ENCODE measurements at regions not wholly inside any gene's neighbourhood (a gene's known extent, or its start where the extent isn't known, plus 50 kb on each side); places are given as distances from the start of the nearest gene placed in this dataset.
A peak's percentile ranks its signal among the peaks of the same experiment; 100 is the strongest.

- Histone ChIP-seq H3K27me3 (no peaks in the 10 kb centered on the region), H3K4me1 (no peaks in the 10 kb centered on the region), H3K27ac (no peak overlapping the region), H3K4me3 (no peak overlapping the region), H3K36me3 (no peaks in the 10 kb centered on the region), H3K9me3 (no peaks in the 10 kb centered on the region)
- peak in 1 of 2 donors; percentile 53 for DNase-seq (ENCODE audit: low spot score in 2 of 2)
- no peak for TF ChIP-seq POLR2A (IDR thresholded peaks at IDR 0.05)
- WGBS, result 92% methylated on average over 14 of the region's 14 CpGs
Observed at GRCh38 chr2:3116371-3116770, 261.2 kb downstream of the EIPR1 start.

- H3K36me3 ChIP-seq, result no peaks in the 10 kb centered on the region
- DNase-seq (ENCODE audit: low spot score in 2 of 2), result peak in 1 of 2 donors; percentile 34
- no peak overlapping the region for H3K4me3 ChIP-seq
- WGBS, result 83% methylated on average over 13 of the region's 13 CpGs
- no peak overlapping the region for H3K27ac ChIP-seq
- H3K27me3 ChIP-seq, result no peaks in the 10 kb centered on the region
- no peaks in the 10 kb centered on the region for H3K9me3 ChIP-seq
- TF ChIP-seq CTCF (IDR thresholded peaks at IDR 0.05), result no peak
- TF ChIP-seq POLR2A (IDR thresholded peaks at IDR 0.05), result no peak
- no peak for TF ChIP-seq POLR2AphosphoS5 (IDR thresholded peaks at IDR 0.05)
- no peak for TF ChIP-seq EP300 (IDR thresholded peaks at IDR 0.05)
- no peaks in the 10 kb centered on the region for H3K4me1 ChIP-seq
Observed at GRCh38 chr2:3115301-3116042, 262.1 kb downstream of the EIPR1 start.

- H3K9me3 ChIP-seq, result no peaks in the 10 kb centered on the region
- no peaks in the 10 kb centered on the region for H3K27me3 ChIP-seq
- DNase-seq (ENCODE audit: low spot score in 2 of 2), result peak in 1 of 2 donors; percentile 71
- H3K36me3 ChIP-seq, result no peaks in the 10 kb centered on the region
- H3K4me1 ChIP-seq, result no peaks in the 10 kb centered on the region
- TF ChIP-seq CTCF (IDR thresholded peaks at IDR 0.05), result no peak
- TF ChIP-seq EP300 (IDR thresholded peaks at IDR 0.05), result no peak
- TF ChIP-seq POLR2A (IDR thresholded peaks at IDR 0.05), result no peak
- 85% methylated on average over 25 of the region's 26 CpGs for WGBS
- no peak overlapping the region for H3K27ac ChIP-seq
- H3K4me3 ChIP-seq, result no peak overlapping the region
Observed at GRCh38 chr2:3114406-3115185, 263.0 kb downstream of the EIPR1 start.

GRCh38 chr2:3113769-3114168 lies 263.8 kb downstream of the EIPR1 start:
- Histone ChIP-seq H3K36me3 (no peaks in the 10 kb centered on the region), H3K27me3 (no peaks in the 10 kb centered on the region), H3K9me3 (no peaks in the 10 kb centered on the region), H3K4me3 (no peak overlapping the region), H3K4me1 (no peaks in the 10 kb centered on the region), H3K27ac (no peak overlapping the region)
- TF ChIP-seq EP300 (IDR thresholded peaks at IDR 0.05), result no peak
- no peak for TF ChIP-seq POLR2AphosphoS5 (IDR thresholded peaks at IDR 0.05)
- no peak for TF ChIP-seq POLR2A (IDR thresholded peaks at IDR 0.05)
- no peak for TF ChIP-seq CTCF (IDR thresholded peaks at IDR 0.05)
- DNase-seq (ENCODE audit: low spot score in 2 of 2), result peak in 1 of 2 donors; percentile 32
- 83% methylated on average over 6 of the region's 6 CpGs for WGBS

GRCh38 chr2:3113122-3113521 lies 264.5 kb downstream of the EIPR1 start:
- peak in 1 of 2 donors; percentile 32 for DNase-seq (ENCODE audit: low spot score in 2 of 2)
- Histone ChIP-seq H3K36me3 (no peaks in the 10 kb centered on the region), H3K4me1 (no peaks in the 10 kb centered on the region), H3K27ac (no peak overlapping the region), H3K27me3 (no peaks in the 10 kb centered on the region), H3K4me3 (no peak overlapping the region), H3K9me3 (no peaks in the 10 kb centered on the region)
- TF ChIP-seq EP300 (IDR thresholded peaks at IDR 0.05) (no peak), POLR2A (IDR thresholded peaks at IDR 0.05) (no peak), POLR2AphosphoS5 (IDR thresholded peaks at IDR 0.05) (no peak), CTCF (IDR thresholded peaks at IDR 0.05) (no peak)
- WGBS, result 85% methylated on average over 10 of the region's 10 CpGs

Measured in suprapubic skin (tissue), 4 donors.